HUES48 (cell line): ENCODE measurements at regions not wholly inside any gene's neighbourhood (a gene's known extent, or its start where the extent isn't known, plus 50 kb on each side); places are given as distances from the start of the nearest gene placed in this dataset.

ENCODE experiments used
- H3K27ac ChIP-seq: one replicate; pipeline ENCODE4 v1.7.0; 2013; ENCODE audit warnings: low read depth, low read length, inconsistent platforms
- H3K27me3 ChIP-seq: 2 replicates; pipeline ENCODE4 v1.6.1; 2013; ENCODE audit warnings: mild to moderate bottlenecking, low read length; ENCODE audit not compliant: control insufficient read depth, insufficient read depth
- H3K36me3 ChIP-seq: 2 replicates; pipeline ENCODE4 v1.6.1; 2013; ENCODE audit warnings: low read length; ENCODE audit not compliant: control insufficient read depth, insufficient read depth
- H3K4me1 ChIP-seq: 2 replicates; pipeline ENCODE4 v1.6.1; 2013; ENCODE audit warnings: mild to moderate bottlenecking, low read length; ENCODE audit not compliant: control insufficient read depth, insufficient read depth
- H3K4me3 ChIP-seq: 2 replicates; pipeline ENCODE4 v1.5.1; 2013; ENCODE audit warnings: mild to moderate bottlenecking, low read depth, low read length
- H3K9ac ChIP-seq: 2 replicates; pipeline ENCODE4 v1.6.1; 2013; ENCODE audit warnings: mild to moderate bottlenecking, low read depth, low read length, moderate library complexity
- H3K9me3 ChIP-seq: 2 replicates; pipeline ENCODE4 v1.6.1; 2013; ENCODE audit warnings: low read length; ENCODE audit not compliant: control insufficient read depth, insufficient read depth

DNA sequence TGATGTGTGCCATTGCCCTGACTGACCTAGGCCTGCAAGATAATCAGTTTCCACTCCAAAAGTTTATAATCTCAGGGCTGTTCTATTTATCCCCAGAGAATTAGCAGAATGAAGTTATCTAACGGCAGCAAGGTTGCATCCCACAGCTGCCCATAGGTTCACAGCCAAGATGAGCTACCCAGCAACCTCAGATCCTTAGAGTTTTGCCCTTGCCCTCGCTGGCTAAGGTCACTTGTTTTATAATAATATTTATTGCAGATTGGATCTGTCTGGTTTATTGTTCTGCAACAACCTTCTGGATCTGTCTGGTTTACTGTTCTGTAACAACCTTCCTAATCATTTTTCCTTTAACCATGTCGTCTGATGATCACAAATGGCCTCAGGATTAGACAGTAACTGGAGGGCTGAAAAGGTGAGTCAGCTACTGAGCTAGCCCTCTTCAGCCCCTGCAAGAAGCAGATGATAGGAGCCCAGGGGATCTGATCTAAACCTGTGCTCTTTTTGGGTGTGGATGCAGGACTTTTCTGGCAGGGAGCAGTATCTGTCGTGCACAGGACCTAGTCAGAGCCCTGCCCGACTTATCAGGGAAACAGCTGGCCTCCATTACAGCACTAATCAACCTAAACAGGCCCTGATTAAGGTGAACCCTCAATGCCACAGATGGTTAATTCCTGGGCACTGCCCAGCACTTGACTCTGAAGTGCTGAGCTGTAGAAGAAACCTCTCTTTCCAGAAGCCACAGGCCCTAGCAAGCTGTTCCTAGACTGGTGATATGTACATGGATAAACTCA lies 642.9 kb upstream of the KIRREL3 start:
- Histone ChIP-seq H3K27ac (no peak overlapping the region), H3K36me3 (no peaks in the 10 kb centered on the region), H3K4me1 (no peaks in the 10 kb centered on the region), H3K4me3 (no peak overlapping the region), H3K9ac (no peak overlapping the region), H3K27me3 (no peaks in the 10 kb centered on the region), H3K9me3 (no peaks in the 10 kb centered on the region)

DNA sequence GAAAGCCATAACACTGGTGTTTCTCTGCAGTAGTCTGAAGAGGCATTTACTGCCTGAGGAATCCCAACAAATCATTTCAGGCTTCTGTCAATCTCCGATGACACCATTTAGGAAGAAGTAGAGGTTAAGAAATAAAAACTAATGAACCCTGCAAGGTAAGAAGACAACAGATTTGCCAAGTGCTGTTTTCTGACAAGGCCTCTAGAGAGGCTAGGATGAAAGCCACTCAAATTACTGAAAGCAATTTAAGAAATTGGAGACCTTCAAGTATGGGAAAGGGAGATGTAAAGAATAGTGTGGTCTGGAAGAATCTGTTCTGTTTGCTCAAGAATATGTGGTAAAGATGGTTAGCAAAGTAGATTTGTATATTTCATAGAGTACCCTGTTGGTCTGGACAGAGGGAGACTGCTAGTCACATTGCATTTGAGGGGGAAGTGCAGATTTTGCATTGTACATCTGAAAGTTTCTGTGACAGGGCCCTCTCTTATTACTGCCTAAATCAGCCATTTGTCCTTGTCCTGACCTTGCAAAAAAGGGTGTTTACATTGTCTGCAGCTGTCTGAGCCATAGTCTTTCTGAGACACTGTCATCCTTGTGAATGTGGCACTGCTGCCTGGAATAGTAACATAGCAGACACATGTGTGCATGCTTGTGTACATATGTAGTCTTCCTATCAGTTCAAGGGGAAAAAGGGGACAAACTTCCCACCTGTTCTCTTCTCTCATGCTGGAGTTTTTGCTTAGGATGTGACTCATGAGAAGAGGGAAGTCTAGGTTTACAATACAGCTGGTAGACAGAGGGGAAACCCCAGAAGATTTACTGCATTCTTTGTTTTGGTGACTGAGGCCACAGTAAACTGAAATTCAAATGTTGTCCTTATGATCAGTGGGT lies 640.2 kb upstream of the KIRREL3 start:
- Histone ChIP-seq H3K4me1 (no peaks in the 10 kb centered on the region), H3K4me3 (no peak overlapping the region), H3K27ac (peak overlapping the region; percentile 57), H3K9me3 (no peaks in the 10 kb centered on the region), H3K9ac (no peak overlapping the region), H3K27me3 (no peaks in the 10 kb centered on the region), H3K36me3 (no peaks in the 10 kb centered on the region)

DNA sequence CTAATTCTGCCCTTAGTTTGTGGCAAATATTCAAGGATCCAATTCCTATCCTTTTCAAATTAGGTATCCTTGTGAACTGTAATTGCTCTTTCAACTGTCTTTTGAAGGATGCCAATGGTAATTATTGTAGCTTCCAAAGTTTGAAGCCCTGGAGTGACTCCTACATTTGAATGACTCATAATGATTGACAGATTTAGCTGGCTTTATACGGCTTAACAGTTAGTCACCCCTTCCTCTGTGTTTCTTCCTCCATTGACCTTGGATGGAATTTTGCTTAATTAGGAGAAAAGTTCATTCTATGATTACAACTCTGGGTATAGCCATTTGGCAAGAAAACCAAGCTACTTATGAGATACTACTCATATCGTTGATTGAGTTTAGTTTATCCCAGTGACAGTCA lies 639.3 kb upstream of the KIRREL3 start:
- H3K9me3 ChIP-seq = no peaks in the 10 kb centered on the region
- H3K4me3 ChIP-seq = no peak overlapping the region
- H3K36me3 ChIP-seq = no peaks in the 10 kb centered on the region
- no peaks in the 10 kb centered on the region for H3K4me1 ChIP-seq
- H3K27me3 ChIP-seq = no peaks in the 10 kb centered on the region
- H3K27ac ChIP-seq = no peak overlapping the region
- no peak overlapping the region for H3K9ac ChIP-seq

DNA sequence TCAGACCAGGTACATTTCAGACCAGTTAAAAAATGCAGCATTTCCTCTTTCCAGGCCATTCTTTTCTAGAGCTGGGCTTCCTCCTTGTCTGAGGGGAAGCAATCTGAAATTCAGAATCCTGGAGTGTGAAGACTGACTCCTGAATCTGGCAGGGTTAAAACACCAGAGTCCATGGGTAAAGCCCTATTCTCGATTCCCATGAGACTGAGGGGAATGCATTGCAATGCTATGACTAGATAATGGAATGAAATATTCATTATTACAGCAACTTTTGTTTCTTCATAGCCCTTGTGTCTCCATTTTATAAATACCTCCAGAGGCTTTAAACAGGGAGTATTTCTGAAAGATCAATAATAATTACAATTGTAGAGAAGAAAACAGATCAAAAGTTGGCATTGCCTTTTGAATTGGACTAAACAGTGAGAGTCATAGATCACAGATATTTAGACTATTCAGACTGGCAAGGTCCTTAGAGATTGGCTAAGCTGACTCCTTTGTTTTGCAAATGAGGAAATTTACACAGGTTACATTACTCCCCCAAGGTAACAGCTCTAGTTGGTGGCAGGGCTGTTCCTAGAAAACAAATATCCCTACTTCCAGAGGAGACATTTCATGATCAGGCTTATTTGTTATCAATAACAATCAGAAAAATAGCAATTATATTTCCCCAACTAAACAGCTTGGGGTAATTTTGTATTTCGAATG lies 632.6 kb upstream of the KIRREL3 start:
- Histone ChIP-seq H3K36me3 (no peaks in the 10 kb centered on the region), H3K4me3 (no peak overlapping the region), H3K4me1 (peaks cover 25% of the 10 kb centered on the region), H3K9ac (no peak overlapping the region), H3K27ac (peak overlapping the region; percentile 37), H3K27me3 (no peaks in the 10 kb centered on the region), H3K9me3 (no peaks in the 10 kb centered on the region)

DNA sequence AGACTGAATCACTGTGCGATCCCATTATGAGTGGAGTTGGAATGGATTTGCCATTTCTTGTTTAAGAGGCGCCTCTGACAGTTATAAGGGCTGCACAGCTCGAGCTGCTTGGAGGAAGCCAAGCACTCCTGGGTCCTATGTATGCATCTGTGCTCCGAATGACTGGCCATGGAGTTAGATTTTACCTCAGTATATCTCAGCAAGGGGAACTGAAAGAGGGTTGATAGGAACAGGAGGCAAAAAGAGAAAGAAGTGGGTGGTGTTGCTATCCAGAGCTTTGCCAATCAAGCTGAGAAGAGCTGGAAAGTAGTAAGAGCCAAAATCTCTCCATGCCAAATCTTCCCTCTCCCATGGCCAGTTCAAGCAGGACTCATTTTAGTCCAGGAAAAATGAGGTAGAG lies 632.0 kb upstream of the KIRREL3 start:
- H3K27me3 ChIP-seq = no peaks in the 10 kb centered on the region
- no peak overlapping the region for H3K9ac ChIP-seq
- H3K36me3 ChIP-seq = no peaks in the 10 kb centered on the region
- H3K9me3 ChIP-seq = no peaks in the 10 kb centered on the region
- H3K4me1 ChIP-seq = peaks cover 25% of the 10 kb centered on the region
- peak overlapping the region; percentile 37 for H3K27ac ChIP-seq
- no peak overlapping the region for H3K4me3 ChIP-seq

DNA sequence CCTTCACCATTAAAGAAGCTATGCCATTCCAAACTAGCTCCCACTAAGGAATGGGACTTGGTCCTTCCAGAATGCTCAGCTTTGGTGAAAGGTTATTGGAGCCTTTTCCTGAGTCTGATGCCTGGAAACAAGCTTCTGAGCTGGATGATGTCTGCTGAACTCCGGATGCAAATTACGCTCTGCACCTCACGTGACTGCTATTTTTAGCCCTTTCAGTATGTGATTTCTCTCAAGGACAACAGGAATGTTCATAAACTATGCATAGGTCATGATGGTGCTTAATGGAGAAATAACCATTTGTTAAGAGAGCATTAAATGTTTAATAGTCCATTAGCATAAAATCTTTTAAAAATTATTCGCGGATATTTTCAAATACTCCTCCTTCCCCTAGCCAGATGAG lies 631.4 kb upstream of the KIRREL3 start:
- Histone ChIP-seq H3K4me3 (no peak overlapping the region), H3K9me3 (no peaks in the 10 kb centered on the region), H3K36me3 (no peaks in the 10 kb centered on the region), H3K27me3 (no peaks in the 10 kb centered on the region), H3K27ac (no peak overlapping the region), H3K9ac (no peak overlapping the region), H3K4me1 (peaks cover 25% of the 10 kb centered on the region)

DNA sequence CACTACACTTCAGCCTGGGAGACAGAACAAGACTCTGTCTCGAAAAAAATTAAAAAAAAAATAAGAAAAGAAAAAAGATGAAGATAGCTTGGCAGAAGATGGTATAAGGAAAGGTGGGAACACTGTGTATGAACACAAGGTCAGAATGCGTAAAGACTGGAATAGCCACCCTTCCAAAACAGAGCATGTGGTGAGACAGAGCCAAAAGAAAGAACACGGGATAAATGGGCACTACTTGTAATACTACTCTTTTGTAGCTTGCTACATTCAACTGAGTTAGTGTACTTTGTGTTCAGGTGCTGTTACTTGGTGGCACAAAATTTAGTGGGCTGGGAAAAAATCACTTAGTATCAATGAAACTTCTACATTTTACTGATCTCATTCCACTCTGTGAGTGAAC lies 628.6 kb upstream of the KIRREL3 start:
- Histone ChIP-seq H3K9me3 (no peaks in the 10 kb centered on the region), H3K4me3 (no peak overlapping the region), H3K27ac (no peak overlapping the region), H3K9ac (no peak overlapping the region), H3K36me3 (no peaks in the 10 kb centered on the region), H3K4me1 (peaks cover 25% of the 10 kb centered on the region), H3K27me3 (no peaks in the 10 kb centered on the region)

DNA sequence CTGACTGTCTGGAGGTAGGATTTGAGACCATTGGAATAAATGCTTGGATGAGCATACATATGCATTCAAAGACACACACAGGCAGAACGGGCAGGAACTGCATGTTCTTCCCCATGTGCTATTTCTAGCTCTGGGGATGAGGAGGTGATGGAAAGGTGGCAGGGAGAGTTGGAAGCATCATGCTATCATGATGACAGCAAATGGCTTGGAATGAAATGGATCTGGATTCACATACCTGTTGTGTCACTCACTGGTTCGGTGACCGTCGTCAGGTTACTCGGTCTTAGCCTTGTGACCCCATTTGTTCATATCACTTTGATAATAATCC lies 627.9 kb upstream of the KIRREL3 start:
- no peaks in the 10 kb centered on the region for H3K27me3 ChIP-seq
- H3K4me1 ChIP-seq = peaks cover 19% of the 10 kb centered on the region
- no peak overlapping the region for H3K4me3 ChIP-seq
- H3K27ac ChIP-seq = no peak overlapping the region
- H3K9me3 ChIP-seq = no peaks in the 10 kb centered on the region
- H3K9ac ChIP-seq = no peak overlapping the region
- no peaks in the 10 kb centered on the region for H3K36me3 ChIP-seq

DNA sequence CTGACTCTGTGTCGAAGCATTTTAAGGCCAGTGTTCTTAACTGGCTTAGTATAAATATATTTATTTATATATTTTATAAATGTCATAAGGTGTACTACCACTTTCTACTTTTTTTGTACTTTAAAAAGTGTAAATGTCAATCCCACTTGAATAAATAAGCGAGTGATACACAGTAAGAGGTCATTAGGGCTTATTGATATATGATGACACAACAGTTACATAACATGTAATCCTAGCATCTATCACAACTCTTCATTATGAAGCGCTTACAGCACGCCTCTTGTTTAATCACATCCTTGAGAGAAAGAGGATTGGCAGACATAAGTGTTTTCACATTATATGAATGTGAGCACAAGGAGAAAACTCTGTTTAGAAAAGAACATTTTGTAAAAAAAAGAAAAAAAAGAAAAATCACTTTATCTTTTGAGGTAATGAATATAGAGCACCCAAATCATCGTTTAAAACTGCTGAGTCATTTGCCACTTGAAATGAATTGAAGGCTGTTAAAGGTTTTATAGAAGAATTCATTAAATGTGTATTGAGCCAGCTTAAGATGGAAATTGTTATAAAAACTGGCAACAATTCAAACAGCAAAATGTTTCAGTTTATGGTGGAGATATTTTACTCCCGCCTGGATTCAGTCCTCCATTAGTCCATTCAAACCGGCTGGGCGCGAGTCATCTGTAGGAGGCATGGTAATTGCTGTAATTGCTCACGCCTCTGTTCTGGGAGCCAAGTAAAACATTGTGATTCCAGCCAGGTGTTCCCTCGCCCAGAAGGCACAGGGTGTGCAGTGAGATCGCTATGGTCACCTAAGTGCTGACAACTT lies 627.3 kb upstream of the KIRREL3 start:
- H3K27ac ChIP-seq = no peak overlapping the region
- H3K36me3 ChIP-seq = no peaks in the 10 kb centered on the region
- H3K27me3 ChIP-seq = no peaks in the 10 kb centered on the region
- peaks cover 14% of the 10 kb centered on the region for H3K4me1 ChIP-seq
- H3K9ac ChIP-seq = no peak overlapping the region
- H3K4me3 ChIP-seq = no peak overlapping the region
- no peaks in the 10 kb centered on the region for H3K9me3 ChIP-seq

DNA sequence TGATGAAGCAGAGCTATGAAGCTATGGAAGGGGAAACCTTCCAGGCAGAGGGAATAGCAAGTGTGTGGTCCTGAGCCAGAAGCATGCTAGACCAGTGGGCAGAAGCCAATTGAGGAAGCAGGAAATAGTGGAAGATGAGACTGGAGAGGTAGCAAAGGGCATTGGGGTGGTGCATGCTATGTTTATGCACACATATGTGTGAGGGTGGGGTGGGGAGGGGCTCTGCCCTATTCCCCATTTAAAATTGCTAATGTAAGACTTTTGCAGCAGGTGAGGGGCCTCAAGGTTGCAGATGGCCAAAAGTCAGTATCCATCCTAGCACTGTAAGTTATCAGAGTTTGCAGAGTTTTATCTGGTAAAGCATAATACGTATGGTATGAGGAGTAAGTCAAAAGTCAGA lies 626.6 kb upstream of the KIRREL3 start:
- Histone ChIP-seq H3K36me3 (no peaks in the 10 kb centered on the region), H3K4me1 (peaks cover 8% of the 10 kb centered on the region), H3K9ac (no peak overlapping the region), H3K4me3 (no peak overlapping the region), H3K9me3 (no peaks in the 10 kb centered on the region), H3K27me3 (no peaks in the 10 kb centered on the region), H3K27ac (no peak overlapping the region)
